BLaER1 treated with 17β-estradiol and CSF1 and Interleukin-3, amounts not matched to agents 10 nM and 100 nM (cell line): ENCODE measurements at regions not wholly inside any gene's neighbourhood (a gene's known extent, or its start where the extent isn't known, plus 50 kb on each side); places are given as distances from the start of the nearest gene placed in this dataset.

Source experiments
- H3K27ac ChIP-seq, 11 experiments: shearing (Covaris generic); formaldehyde crosslinking; 2 replicates each; pipeline ENCODE4 v1.8.1; 2022
- H3K27me3 ChIP-seq, 11 experiments: shearing (Covaris generic); formaldehyde crosslinking; 2 replicates each; pipeline ENCODE4 v1.8.1; 2022
- H3K36me3 ChIP-seq, 11 experiments: shearing (Covaris generic); formaldehyde crosslinking; 2 replicates each; pipeline ENCODE4 v1.8.1; 2022
- H3K4me1 ChIP-seq, 10 experiments: shearing (Covaris generic); formaldehyde crosslinking; 2 replicates each; pipeline ENCODE4 v1.8.1; 2022
- H3K4me2 ChIP-seq, 11 experiments: shearing (Covaris generic); formaldehyde crosslinking; 2 replicates each; pipeline ENCODE4 v1.8.1; 2022
- H3K4me3 ChIP-seq, 10 experiments: shearing (Covaris generic); formaldehyde crosslinking; 2 replicates each; pipeline ENCODE4 v1.8.1; 2022
- H3K9ac ChIP-seq, 11 experiments: shearing (Covaris generic); formaldehyde crosslinking; 2 replicates each; pipeline ENCODE4 v1.8.1; 2022
- H3K9me3 ChIP-seq, 11 experiments: shearing (Covaris generic); formaldehyde crosslinking; replicated peaks in 1 of 11; 2 replicates each; pipeline ENCODE4 v1.8.1; 2022
- H4K20me1 ChIP-seq, 11 experiments: shearing (Covaris generic); formaldehyde crosslinking; 2 replicates each; pipeline ENCODE4 v1.8.1; 2022
- Cebpa-rat ChIP-seq, 11 experiments: shearing (Covaris generic); IDR thresholded peaks; 2 replicates each; pipeline ENCODE4 v1.8.1; 2022

DNA sequence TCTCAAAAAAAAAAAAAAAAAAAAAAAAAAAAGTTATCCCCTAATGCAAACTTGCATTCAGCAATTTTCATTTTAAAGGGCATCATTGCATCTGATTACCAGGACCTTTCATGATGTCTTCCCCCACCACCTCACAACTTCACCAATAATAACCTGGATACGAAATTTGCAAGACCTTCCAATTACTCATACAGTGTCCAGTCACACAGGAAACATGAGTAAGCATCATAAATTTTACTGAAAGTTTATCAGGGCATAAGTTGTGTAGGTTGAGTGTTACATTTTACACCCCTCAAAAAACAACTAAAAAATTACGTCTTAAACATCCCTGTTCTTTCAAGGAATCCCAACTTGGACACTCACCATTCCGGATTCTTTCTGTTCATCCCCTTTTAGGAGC lies 79.1 kb upstream of the ANKEF1 start:
- no peaks in the 10 kb centered on the region for H3K27me3 ChIP-seq
- H3K4me2 ChIP-seq = 0 out of 22 replicates have a peak overlapping the region, but pooled peaks of 1 of the 11 experiments have one; percentile 1
- no peak overlapping the region for H3K4me3 ChIP-seq
- H3K9ac ChIP-seq = no peak overlapping the region
- H3K9me3 ChIP-seq = no peaks in the 10 kb centered on the region
- TF ChIP-seq Cebpa-rat (IDR thresholded peaks at IDR 0.05) = no peak
- no peaks in the 10 kb centered on the region for H3K4me1 ChIP-seq
- H3K27ac ChIP-seq = no peak overlapping the region
- no peaks in the 10 kb centered on the region for H4K20me1 ChIP-seq
- no peaks in the 10 kb centered on the region for H3K36me3 ChIP-seq

DNA sequence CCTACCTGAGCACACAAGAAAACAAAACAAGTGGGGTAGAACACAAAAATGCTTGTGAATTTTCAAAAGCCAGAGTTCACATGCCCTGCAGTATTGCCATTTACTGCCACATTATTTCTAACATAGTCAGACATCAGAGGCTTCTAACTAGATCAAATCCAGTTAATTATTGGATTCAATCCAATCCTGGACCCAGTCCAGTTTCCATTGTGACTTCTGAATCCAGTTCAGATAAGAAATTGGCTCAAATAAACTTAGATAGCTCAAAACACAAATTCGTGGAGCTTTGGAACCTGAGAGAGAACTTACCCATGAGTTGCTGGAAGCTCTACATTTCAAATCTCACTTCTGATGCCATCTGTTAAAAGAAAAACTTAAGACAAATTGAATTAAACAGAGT lies 85.2 kb upstream of the ANKEF1 start:
- H3K4me3 ChIP-seq = no peak overlapping the region
- H3K27me3 ChIP-seq = no peaks in the 10 kb centered on the region
- no peaks in the 10 kb centered on the region for H3K4me1 ChIP-seq
- H3K9me3 ChIP-seq = no peaks in the 10 kb centered on the region
- no peak overlapping the region for H3K4me2 ChIP-seq
- no peaks in the 10 kb centered on the region for H3K36me3 ChIP-seq
- TF ChIP-seq Cebpa-rat (IDR thresholded peaks at IDR 0.05) = no peak
- H3K9ac ChIP-seq = no peak overlapping the region
- H4K20me1 ChIP-seq = no peaks in the 10 kb centered on the region
- no peak overlapping the region for H3K27ac ChIP-seq

DNA sequence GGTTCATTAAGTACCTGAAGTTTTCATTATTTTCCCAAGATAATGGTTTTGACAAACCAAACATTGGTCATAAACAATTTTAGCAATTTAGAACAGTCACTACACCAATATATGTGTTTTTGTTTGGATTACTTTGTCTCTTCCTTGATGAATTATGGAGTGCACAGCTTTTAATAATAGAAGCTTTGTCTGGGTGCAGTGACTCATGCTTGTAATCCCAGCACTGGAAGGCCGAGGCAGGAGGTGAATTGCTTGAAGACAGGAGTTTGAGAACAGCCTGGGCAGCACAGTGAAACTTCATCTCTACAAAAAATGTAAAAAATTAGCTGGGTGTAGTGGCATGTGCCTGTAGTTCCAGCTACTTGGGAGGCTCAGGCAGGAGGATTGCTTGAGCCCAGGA lies 89.4 kb upstream of the ANKEF1 start:
- Histone ChIP-seq H3K27me3 (no peaks in the 10 kb centered on the region), H3K27ac (no peak overlapping the region), H3K9ac (no peak overlapping the region), H4K20me1 (no peaks in the 10 kb centered on the region), H3K4me1 (no peaks in the 10 kb centered on the region), H3K36me3 (no peaks in the 10 kb centered on the region), H3K9me3 (peaks cover 0 to 2% (median 0%) of the 10 kb centered on the region in 11 experiments; a peak in 2 of 22 replicates), H3K4me3 (no peak overlapping the region), H3K4me2 (no peak overlapping the region)
- TF ChIP-seq Cebpa-rat (IDR thresholded peaks at IDR 0.05) = no peak

DNA sequence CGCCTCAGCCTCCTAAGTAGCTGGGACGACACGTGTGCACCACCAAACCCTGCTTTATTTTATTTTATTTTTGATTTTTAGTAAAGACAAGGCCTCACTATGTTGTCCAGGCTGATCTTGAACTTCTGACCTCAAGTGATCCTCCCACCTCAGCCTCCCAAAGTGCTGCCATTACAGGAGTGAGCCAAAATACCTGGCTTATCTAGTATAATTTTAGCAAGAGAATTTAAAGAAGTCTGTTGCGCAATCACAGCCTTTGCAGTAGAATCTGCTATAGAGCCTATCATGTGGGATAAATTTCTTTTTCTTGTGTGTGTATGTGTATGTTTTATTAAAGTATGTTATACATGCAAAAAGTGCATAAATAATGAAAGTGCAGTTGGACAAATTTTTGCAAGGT lies 92.1 kb upstream of the ANKEF1 start:
- H3K4me2 ChIP-seq = no peak overlapping the region
- H3K27me3 ChIP-seq = no peaks in the 10 kb centered on the region
- H3K27ac ChIP-seq = no peak overlapping the region
- H4K20me1 ChIP-seq = no peaks in the 10 kb centered on the region
- no peaks in the 10 kb centered on the region for H3K4me1 ChIP-seq
- TF ChIP-seq Cebpa-rat (IDR thresholded peaks at IDR 0.05) = peak; percentile 25 to 92 (median 83); a peak in 18 of 22 replicates
- no peak overlapping the region for H3K4me3 ChIP-seq
- H3K36me3 ChIP-seq = no peaks in the 10 kb centered on the region
- peaks cover 0 to 9% (median 0%) of the 10 kb centered on the region in 11 experiments; a peak in 2 of 22 replicates for H3K9me3 ChIP-seq
- H3K9ac ChIP-seq = no peak overlapping the region

DNA sequence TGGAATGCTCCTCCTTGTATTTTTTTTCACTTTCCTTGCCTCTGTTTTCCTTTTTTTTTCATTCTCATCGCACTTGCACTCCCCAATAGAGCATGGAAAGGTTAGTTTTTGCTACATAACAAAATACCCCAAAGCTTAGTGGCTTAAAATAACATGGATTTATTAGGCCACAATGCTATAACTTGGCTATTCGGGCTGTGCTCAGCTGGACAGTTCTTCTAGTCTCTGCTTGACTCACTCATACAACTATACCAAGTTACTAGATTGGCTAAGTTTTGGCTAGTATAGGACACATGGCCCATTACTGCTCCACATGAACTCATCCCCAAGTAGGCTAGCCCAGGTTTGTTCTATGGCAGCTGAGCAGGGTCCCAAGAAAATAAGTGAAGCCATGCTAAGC lies 94.5 kb upstream of the ANKEF1 start:
- no peak overlapping the region for H3K4me3 ChIP-seq
- TF ChIP-seq Cebpa-rat (IDR thresholded peaks at IDR 0.05) = no peak
- no peaks in the 10 kb centered on the region for H3K27me3 ChIP-seq
- H3K4me2 ChIP-seq = no peak overlapping the region
- no peak overlapping the region for H3K27ac ChIP-seq
- H4K20me1 ChIP-seq = no peaks in the 10 kb centered on the region
- H3K9ac ChIP-seq = no peak overlapping the region
- H3K9me3 ChIP-seq = peaks cover 0 to 9% (median 0%) of the 10 kb centered on the region in 11 experiments; a peak in 2 of 22 replicates
- no peaks in the 10 kb centered on the region for H3K4me1 ChIP-seq
- H3K36me3 ChIP-seq = no peaks in the 10 kb centered on the region

DNA sequence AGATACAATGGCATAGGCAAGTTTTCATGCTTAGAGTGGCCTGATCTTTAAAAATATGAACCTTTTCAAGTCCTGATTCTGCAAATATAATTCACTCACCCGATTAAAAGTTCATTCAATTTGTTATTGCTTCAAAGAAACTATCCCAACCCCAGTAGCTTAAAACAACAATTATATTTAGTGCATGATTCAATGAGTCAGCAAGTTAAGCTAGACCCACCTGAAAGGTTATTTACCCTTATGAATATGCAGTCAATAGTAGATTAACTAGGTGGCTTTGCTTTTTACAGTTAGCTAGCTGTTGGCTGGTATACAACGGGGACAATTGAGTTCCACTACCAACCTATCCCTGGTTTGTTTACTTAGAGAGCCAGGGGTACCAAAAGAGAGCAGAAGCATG lies 95.6 kb upstream of the ANKEF1 start:
- Histone ChIP-seq H3K9ac (no peak overlapping the region), H3K4me2 (no peak overlapping the region), H3K27ac (no peak overlapping the region), H3K27me3 (no peaks in the 10 kb centered on the region), H3K4me3 (no peak overlapping the region), H3K4me1 (no peaks in the 10 kb centered on the region), H4K20me1 (no peaks in the 10 kb centered on the region), H3K36me3 (no peaks in the 10 kb centered on the region), H3K9me3 (peaks cover 0 to 9% (median 0%) of the 10 kb centered on the region in 11 experiments; a peak in 2 of 22 replicates)
- no peak for TF ChIP-seq Cebpa-rat (IDR thresholded peaks at IDR 0.05)

DNA sequence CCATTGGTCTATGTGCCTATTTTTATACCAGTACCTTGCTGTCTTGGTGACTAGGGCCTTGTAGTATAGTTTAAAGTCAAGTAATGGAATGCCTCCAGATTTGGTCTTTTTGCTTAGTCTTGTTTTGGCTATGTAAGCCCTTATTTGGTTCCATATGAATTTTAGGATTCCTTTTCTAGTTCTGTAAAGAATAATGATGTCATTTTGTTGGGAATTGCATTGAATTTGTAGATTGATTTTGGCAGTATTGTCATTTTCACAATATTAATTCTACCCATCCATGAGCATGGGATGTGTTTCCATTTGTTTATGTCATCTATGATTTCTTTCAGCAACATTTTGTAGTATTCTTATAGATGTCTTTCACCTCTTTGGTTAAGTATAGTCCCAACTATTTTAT lies 96.4 kb upstream of the PAK5 start:
- H3K9ac ChIP-seq = no peak overlapping the region
- H3K27ac ChIP-seq = no peak overlapping the region
- TF ChIP-seq Cebpa-rat (IDR thresholded peaks at IDR 0.05) = no peak
- no peaks in the 10 kb centered on the region for H3K36me3 ChIP-seq
- H3K4me2 ChIP-seq = no peak overlapping the region
- no peak overlapping the region for H3K4me3 ChIP-seq
- H3K4me1 ChIP-seq = no peaks in the 10 kb centered on the region
- no peaks in the 10 kb centered on the region for H4K20me1 ChIP-seq
- peaks cover 0 to 5% (median 0%) of the 10 kb centered on the region in 11 experiments; a peak in 2 of 22 replicates for H3K9me3 ChIP-seq
- no peaks in the 10 kb centered on the region for H3K27me3 ChIP-seq

DNA sequence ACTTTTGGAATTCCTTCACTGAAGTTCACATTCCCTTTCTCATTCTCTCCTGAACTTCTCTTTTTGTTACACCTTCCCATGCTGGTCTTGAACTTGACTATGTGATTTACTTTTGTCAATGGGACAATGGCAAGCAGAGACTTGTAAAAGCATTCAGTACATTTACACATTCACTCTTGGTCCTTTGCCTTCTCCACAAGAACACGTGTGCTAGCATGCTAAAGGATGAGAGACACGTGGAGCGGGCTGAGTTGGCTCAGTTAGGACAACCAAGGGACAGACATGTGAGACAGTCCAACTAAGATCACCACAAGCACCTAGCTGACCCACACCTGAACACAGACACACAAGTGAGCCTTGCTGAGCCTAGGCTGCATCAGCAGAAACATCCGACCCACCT lies 91.3 kb upstream of the PAK5 start:
- Histone ChIP-seq H3K4me2 (no peak overlapping the region), H4K20me1 (no peaks in the 10 kb centered on the region), H3K9ac (no peak overlapping the region), H3K27ac (no peak overlapping the region), H3K27me3 (no peaks in the 10 kb centered on the region), H3K4me3 (no peak overlapping the region), H3K9me3 (no peaks in the 10 kb centered on the region), H3K36me3 (no peaks in the 10 kb centered on the region), H3K4me1 (no peaks in the 10 kb centered on the region)
- no peak for TF ChIP-seq Cebpa-rat (IDR thresholded peaks at IDR 0.05)

DNA sequence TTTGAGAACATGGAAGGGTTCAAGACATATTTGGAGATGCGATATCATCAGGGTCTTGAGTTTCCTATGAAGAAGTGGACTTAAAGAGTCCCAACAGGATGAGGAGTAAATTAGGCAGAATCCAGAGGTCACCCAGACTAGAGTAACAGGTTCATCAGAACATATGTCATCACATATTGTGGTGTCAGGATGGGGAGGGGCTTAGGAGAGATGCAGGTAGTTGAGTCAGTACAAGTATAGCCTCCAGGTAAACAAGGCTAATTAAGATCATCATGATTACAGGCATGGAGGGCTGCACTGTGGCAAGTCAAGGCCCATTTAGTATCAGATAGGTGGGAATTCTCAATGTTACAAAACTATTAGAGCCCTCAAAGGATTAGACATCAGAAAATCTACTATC lies 90.1 kb upstream of the PAK5 start:
- Histone ChIP-seq H3K9ac (no peak overlapping the region), H3K27me3 (no peaks in the 10 kb centered on the region), H4K20me1 (no peaks in the 10 kb centered on the region), H3K4me2 (no peak overlapping the region), H3K4me3 (no peak overlapping the region), H3K36me3 (no peaks in the 10 kb centered on the region), H3K27ac (no peak overlapping the region), H3K9me3 (no peaks in the 10 kb centered on the region), H3K4me1 (no peaks in the 10 kb centered on the region)
- no peak for TF ChIP-seq Cebpa-rat (IDR thresholded peaks at IDR 0.05)

DNA sequence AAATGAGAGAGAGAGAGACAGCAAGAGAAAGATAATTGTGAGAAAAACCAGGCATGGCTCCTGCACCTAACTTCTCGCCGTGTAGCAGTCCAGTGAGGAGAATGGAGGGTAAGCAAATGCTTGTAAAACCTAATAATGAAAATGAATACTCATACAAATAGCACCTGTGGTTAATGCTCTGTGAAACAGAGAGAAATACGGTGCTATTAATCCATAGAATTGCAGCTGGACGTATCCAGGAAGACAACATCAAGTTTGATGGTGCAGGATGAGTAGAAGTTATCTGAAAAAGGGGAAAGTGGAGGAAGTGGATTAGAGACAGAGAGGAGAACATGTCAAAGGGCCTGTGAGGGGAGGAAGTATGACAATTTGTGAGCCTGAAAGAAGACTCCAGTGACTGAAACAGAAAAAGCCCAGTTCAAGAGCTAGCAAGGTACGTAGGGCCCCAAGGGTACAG lies 89.4 kb upstream of the PAK5 start:
- no peak overlapping the region for H3K9ac ChIP-seq
- no peak overlapping the region for H3K27ac ChIP-seq
- no peak overlapping the region for H3K4me2 ChIP-seq
- H4K20me1 ChIP-seq = no peaks in the 10 kb centered on the region
- H3K4me1 ChIP-seq = no peaks in the 10 kb centered on the region
- H3K27me3 ChIP-seq = no peaks in the 10 kb centered on the region
- H3K36me3 ChIP-seq = no peaks in the 10 kb centered on the region
- no peak overlapping the region for H3K4me3 ChIP-seq
- H3K9me3 ChIP-seq = no peaks in the 10 kb centered on the region
- no peak for TF ChIP-seq Cebpa-rat (IDR thresholded peaks at IDR 0.05)
